SK-N-SH (cell line): ENCODE measurements at regions not wholly inside any gene's neighbourhood (a gene's known extent, or its start where the extent isn't known, plus 50 kb on each side); places are given as distances from the start of the nearest gene placed in this dataset.

Experiments used
- CHD2 ChIP-seq: fragments of 150-350 bp; IDR thresholded peaks from 2 replicates; pipeline ENCODE4 v1.6.1; 2018; ENCODE audit warnings: low read length; ENCODE audit not compliant: partially characterized antibody
- CTCF ChIP-seq: fragments of 200-600 bp; sonication (generic); IDR thresholded peaks from 2 replicates; pipeline ENCODE4 v1.6.1; 2017; ENCODE audit warnings: antibody characterized with exemption, mild to moderate bottlenecking, moderate library complexity
- EP300 ChIP-seq, 2 experiments: IDR thresholded peaks; 2 replicates each; pipeline versions ENCODE4 v1.4.0 to v1.6.1; 2012; ENCODE audit warnings: borderline replicate concordance in 1 of 2, low read depth in 1 of 2, low read length in 1 of 2
- FOSL2 ChIP-seq: IDR thresholded peaks from 2 replicates; pipeline ENCODE4 v1.4.0; 2012; ENCODE audit warnings: low read depth, mild to moderate bottlenecking, moderate library complexity, borderline replicate concordance
- GABPA ChIP-seq: IDR thresholded peaks from 2 replicates; pipeline ENCODE4 v1.4.0; 2012; ENCODE audit warnings: low read depth, mild to moderate bottlenecking
- GATA2 ChIP-seq: sonication (generic); formaldehyde crosslinking; IDR thresholded peaks from 2 replicates; pipeline ENCODE4 v1.5.0; 2020; ENCODE audit warnings: mild to moderate bottlenecking, missing genetic modification reagents
- NFIC ChIP-seq: IDR thresholded peaks from 2 replicates; pipeline ENCODE4 v1.4.0; 2012; ENCODE audit warnings: borderline replicate concordance
- PBX3 ChIP-seq: IDR thresholded peaks from 2 replicates; pipeline ENCODE4; 2012
- POLR2AphosphoS5 ChIP-seq: IDR thresholded peaks from 2 replicates; pipeline ENCODE4 v1.6.1; 2012; ENCODE audit warnings: low read depth, low read length
- TAF1 ChIP-seq: IDR thresholded peaks from 2 replicates; pipeline ENCODE4 v1.6.1; 2012; ENCODE audit warnings: low read depth, mild to moderate bottlenecking, low read length, moderate library complexity, borderline replicate concordance

- TF ChIP-seq POLR2AphosphoS5 (no peak), GABPA (no peak), CTCF (no peak), TAF1 (no peak), EP300 (IDR thresholded peaks at IDR 0.05; ENCODE audit: borderline replicate concordance in 1 of 2, low read depth in 1 of 2, low read length in 1 of 2) (no peak), NFIC (no peak), FOSL2 (no peak), GATA2 (no peak), CHD2 (no peak), PBX3 (no peak)
Measured at GRCh38 chr4:25533256-25533655, 122.4 kb upstream of the SLC34A2 start.
